Upper lobe of left lung (tissue), 6 donors: ENCODE measurements at regions not wholly inside any gene's neighbourhood (a gene's known extent, or its start where the extent isn't known, plus 50 kb on each side); places are given as distances from the start of the nearest gene placed in this dataset.

ENCODE experiments used
- ATAC-seq, 2 donors: fragments of 200-7000 bp; cut with Tn5 transposase; one replicate each; pipeline ENCODE4 v1.9.1; 2022; ENCODE audit warnings: mild to moderate bottlenecking in 2 of 2, moderate library complexity in 2 of 2; ENCODE audit not compliant: low FRiP score in 2 of 2
- DNase-seq, 2 donors: peaks; one replicate each; pipeline ENCODE4 v3.0.0-alpha.2; 2019 to 2020
- H3K27ac ChIP-seq, 4 donors: fragments of 200-600 bp; sonication (generic); one replicate each; pipeline ENCODE4 v1.5.1; 2016 to 2019
- H3K27me3 ChIP-seq, 4 donors: fragments of 200-600 bp; sonication (generic); one replicate each; pipeline ENCODE4 v1.5.1; 2017 to 2019
- H3K36me3 ChIP-seq, 4 donors: fragments of 200-600 bp; sonication (generic); one replicate each; pipeline ENCODE4 v1.5.1; 2016 to 2019
- H3K4me1 ChIP-seq, 4 donors: fragments of 200-600 bp; sonication (generic); one replicate each; pipeline ENCODE4 v1.5.1; 2018 to 2019
- H3K4me3 ChIP-seq, 4 donors: fragments of 200-600 bp; sonication (generic); one replicate each; pipeline ENCODE4 v1.5.1; 2017 to 2019; ENCODE audit warnings: mild to moderate bottlenecking in 2 of 4, moderate library complexity in 1 of 4
- H3K9me3 ChIP-seq, 4 donors: fragments of 200-600 bp; sonication (generic); one replicate each; pipeline ENCODE4 v1.5.1; 2018 to 2019
- CTCF ChIP-seq, 6 experiments: fragments of 450-650 bp in 4 of 6; fragments of 200-600 bp in 2 of 6; sonication (generic) in 2 of 6; IDR thresholded peaks; one replicate each; pipeline ENCODE4 v1.5.1; 2016 to 2019; ENCODE audit warnings: antibody characterized with exemption in 6 of 6
- EP300 ChIP-seq, 4 donors: sonication (generic); formaldehyde crosslinking; IDR thresholded peaks; one replicate each; pipeline ENCODE4 v1.5.1; 2017; ENCODE audit warnings: antibody characterized with exemption in 4 of 4, control low read depth in 2 of 4
- POLR2A ChIP-seq, 4 donors: fragments of 450-650 bp; IDR thresholded peaks; one replicate each; pipeline ENCODE4 v1.5.1; 2016 to 2017; ENCODE audit warnings: antibody characterized with exemption in 4 of 4, mild to moderate bottlenecking in 2 of 4
- POLR2AphosphoS5 ChIP-seq, 2 donors: sonication (generic); formaldehyde crosslinking; IDR thresholded peaks; one replicate each; pipeline ENCODE4 v1.5.1; 2017; ENCODE audit warnings: antibody characterized with exemption in 2 of 2
- WGBS, 2 donors: methylation state at CpG; one replicate each; pipeline ENCODE4 v1.1.5; 2017 to 2018; 5-methylcytosine and 5-hydroxymethylcytosine counted together
- donor health status: DM: no; HTN: no; CAD: no; lungs with moderate emphysema.
- donor health status: DM: no; HTN: yes; CAD: no; lungs with severe emphysema.

- TF ChIP-seq POLR2A (IDR thresholded peaks at IDR 0.05): no peak
- TF ChIP-seq EP300 (IDR thresholded peaks at IDR 0.05): no peak
- no peak for TF ChIP-seq POLR2AphosphoS5 (IDR thresholded peaks at IDR 0.05)
- TF ChIP-seq CTCF (IDR thresholded peaks at IDR 0.05): no peak
- no peaks in the 10 kb centered on the region for H3K9me3 ChIP-seq
- WGBS, 2 donors: 45 to 57% methylated on average over 6 of the region's 6 CpGs
Measured at GRCh38 chr1:229940684-229941083, 126.4 kb upstream of the GALNT2 start.

GRCh38 chr1:229941160-229941559 is 125.9 kb upstream of the GALNT2 start:
- TF ChIP-seq POLR2A (IDR thresholded peaks at IDR 0.05) (no peak), POLR2AphosphoS5 (IDR thresholded peaks at IDR 0.05) (no peak)

More at GRCh38 chr1:229940684-229941083, 126.4 kb upstream of the GALNT2 start:
- no peaks in the 10 kb centered on the region for H3K27me3 ChIP-seq
- DNase-seq (no peak), ATAC-seq (no peak)
- no peak overlapping the region for H3K27ac ChIP-seq
- no peaks in the 10 kb centered on the region for H3K36me3 ChIP-seq
- no peaks in the 10 kb centered on the region for H3K4me1 ChIP-seq
- H3K4me3 ChIP-seq: no peak overlapping the region

GRCh38 chr1:229941831-229942230 is 125.2 kb upstream of the GALNT2 start:
- 77 to 86% methylated on average over 10 of the region's 10 CpGs for WGBS, 2 donors

More at GRCh38 chr1:229941160-229941559, 125.9 kb upstream of the GALNT2 start:
- Histone ChIP-seq H3K4me3 (no peak overlapping the region), H3K27me3 (no peaks in the 10 kb centered on the region), H3K36me3 (no peaks in the 10 kb centered on the region), H3K27ac (no peak overlapping the region), H3K4me1 (no peaks in the 10 kb centered on the region), H3K9me3 (no peaks in the 10 kb centered on the region)
- ATAC-seq (no peak), DNase-seq (no peak)
- 70 to 81% methylated on average over 8 of the region's 8 CpGs for WGBS, 2 donors

GRCh38 chr1:229942501-229942900 is 124.5 kb upstream of the GALNT2 start:
- Histone ChIP-seq H3K36me3 (no peaks in the 10 kb centered on the region), H3K27me3 (no peaks in the 10 kb centered on the region), H3K4me3 (no peak overlapping the region), H3K27ac (no peak overlapping the region), H3K9me3 (no peaks in the 10 kb centered on the region), H3K4me1 (no peaks in the 10 kb centered on the region)
- WGBS, 2 donors: 80 to 94% methylated on average over 1 of the region's 1 CpG
- no peak for TF ChIP-seq CTCF (IDR thresholded peaks at IDR 0.05)
- no peak for TF ChIP-seq POLR2AphosphoS5 (IDR thresholded peaks at IDR 0.05)
- TF ChIP-seq EP300 (IDR thresholded peaks at IDR 0.05): no peak
- no peak for TF ChIP-seq POLR2A (IDR thresholded peaks at IDR 0.05)
- no peak for ATAC-seq
- DNase-seq: no peak

More at GRCh38 chr1:229941831-229942230, 125.2 kb upstream of the GALNT2 start:
- H3K27me3 ChIP-seq: no peaks in the 10 kb centered on the region
- TF ChIP-seq POLR2AphosphoS5 (IDR thresholded peaks at IDR 0.05) (no peak), POLR2A (IDR thresholded peaks at IDR 0.05) (no peak), EP300 (IDR thresholded peaks at IDR 0.05) (no peak), CTCF (IDR thresholded peaks at IDR 0.05) (no peak)
- no peak overlapping the region for H3K27ac ChIP-seq
- no peak overlapping the region for H3K4me3 ChIP-seq
- H3K9me3 ChIP-seq: no peaks in the 10 kb centered on the region
- no peaks in the 10 kb centered on the region for H3K4me1 ChIP-seq
- DNase-seq: no peak
- no peaks in the 10 kb centered on the region for H3K36me3 ChIP-seq
- ATAC-seq: no peak

- 79 to 85% methylated on average over 7 of the region's 7 CpGs for WGBS, 2 donors
- no peaks in the 10 kb centered on the region for H3K9me3 ChIP-seq
Measured at GRCh38 chr1:229943148-229943714, 123.8 kb upstream of the GALNT2 start.

More at GRCh38 chr1:229943148-229943714, 123.8 kb upstream of the GALNT2 start:
- DNase-seq (no peak), ATAC-seq (no peak)
- H3K36me3 ChIP-seq: no peaks in the 10 kb centered on the region
- TF ChIP-seq POLR2AphosphoS5 (IDR thresholded peaks at IDR 0.05) (no peak), CTCF (IDR thresholded peaks at IDR 0.05) (no peak), POLR2A (IDR thresholded peaks at IDR 0.05) (no peak), EP300 (IDR thresholded peaks at IDR 0.05) (no peak)
- H3K4me1 ChIP-seq: no peaks in the 10 kb centered on the region
- no peaks in the 10 kb centered on the region for H3K27me3 ChIP-seq
- H3K4me3 ChIP-seq: no peak overlapping the region
- H3K27ac ChIP-seq: no peak overlapping the region
